SU-DHL-6 (cell line): ENCODE measurements at regions not wholly inside any gene's neighbourhood (a gene's known extent, or its start where the extent isn't known, plus 50 kb on each side); places are given as distances from the start of the nearest gene placed in this dataset.
"Not testable (repeated sequence)": the region's sequence is repeated elsewhere in the genome, so short reads cannot be mapped to it uniquely, and the experiment has no call there.

Experiments
- H2AFZ ChIP-seq: fragments of 200-600 bp; sonication (generic); 2 replicates; pipeline ENCODE4 v1.6.1; 2014; ENCODE audit warnings: low read depth, mild to moderate bottlenecking, moderate library complexity, mixed read lengths, antibody characterized with exemption, low read length; ENCODE audit not compliant: severe bottlenecking
- H3F3A ChIP-seq: fragments of 200-600 bp; shearing (Covaris generic); 2 replicates; pipeline ENCODE4 v1.6.0; 2016; ENCODE audit warnings: antibody characterized with exemption, mild to moderate bottlenecking; ENCODE audit not compliant: insufficient read depth
- H3K27ac ChIP-seq: fragments of 200-600 bp; sonication (generic); 2 replicates; pipeline ENCODE4 v1.5.1; 2016; ENCODE audit warnings: low read depth, mild to moderate bottlenecking, low read length, moderate library complexity, mixed read lengths
- H3K27me3 ChIP-seq: fragments of 200-600 bp; sonication (generic), shearing (Covaris generic); 2 replicates; pipeline ENCODE4 v1.6.0; 2014; ENCODE audit warnings: mild to moderate bottlenecking, low read length
- H3K36me3 ChIP-seq: fragments of 200-600 bp; sonication (generic); 2 replicates; pipeline ENCODE4 v1.6.1; 2014; ENCODE audit warnings: mild to moderate bottlenecking, low read length, mixed read lengths
- H3K4me2 ChIP-seq: fragments of 300-600, 200-600 bp; shearing (Covaris generic), sonication (generic); 2 replicates; pipeline ENCODE4 v1.6.0; 2014; ENCODE audit warnings: low read length, low read depth, mild to moderate bottlenecking; ENCODE audit not compliant: poor library complexity, severe bottlenecking
- H3K4me3 ChIP-seq: fragments of 200-600 bp; sonication (generic); 2 replicates; pipeline ENCODE4 v1.5.1; 2014; ENCODE audit warnings: antibody characterized with exemption, low read length, mild to moderate bottlenecking, mixed read lengths; ENCODE audit not compliant: insufficient read depth, poor library complexity, severe bottlenecking
- H3K79me2 ChIP-seq: fragments of 200-600 bp; sonication (generic); 2 replicates; pipeline ENCODE4 v1.6.1; 2014; ENCODE audit warnings: mild to moderate bottlenecking, low read length, moderate library complexity; ENCODE audit not compliant: insufficient read depth
- H3K9ac ChIP-seq: fragments of 200-600 bp; sonication (generic); 2 replicates; pipeline ENCODE4 v1.7.0; 2014; ENCODE audit warnings: mild to moderate bottlenecking, low read length
- H3K9me2 ChIP-seq: fragments of 200-600 bp; sonication (generic); replicated peaks from 2 replicates; pipeline ENCODE4 v1.6.1; 2014; ENCODE audit warnings: low read length; ENCODE audit not compliant: insufficient read depth
- H3K9me3 ChIP-seq: fragments of 200-600 bp; sonication (generic); 2 replicates; pipeline ENCODE4 v1.6.1; 2014; ENCODE audit warnings: low read length, mixed read lengths; ENCODE audit not compliant: insufficient read depth
- H4K20me1 ChIP-seq: fragments of 200-600 bp; sonication (generic); 2 replicates; pipeline ENCODE4 v1.6.1; 2014; ENCODE audit warnings: low read depth, mild to moderate bottlenecking, antibody characterized with exemption, low read length, moderate library complexity, mixed read lengths
- CTCF ChIP-seq: fragments of 200-600 bp; sonication (generic); IDR thresholded peaks from one replicate; pipeline ENCODE4 v1.5.1; 2017; ENCODE audit warnings: antibody characterized with exemption, mild to moderate bottlenecking, low read length, moderate library complexity; ENCODE audit not compliant: insufficient read depth, poor library complexity, severe bottlenecking
- EZH2phosphoT487 ChIP-seq: fragments of 200-600 bp; sonication (generic), shearing (Covaris generic); conservative IDR thresholded peaks from 2 replicates; pipeline ENCODE4 v1.6.1; 2018; ENCODE audit warnings: mild to moderate bottlenecking, antibody characterized with exemption, low read length, moderate library complexity, mixed read lengths

- H3K9me2 ChIP-seq, result no peaks in the 10 kb centered on the region
- H3K4me2 ChIP-seq, result peak overlapping the region; percentile 98
- H2AFZ ChIP-seq, result no peak overlapping the region
- no peaks in the 10 kb centered on the region for H4K20me1 ChIP-seq
- no peak for TF ChIP-seq EZH2phosphoT487
- no peak for TF ChIP-seq CTCF
- H3K4me3 ChIP-seq, result no peak overlapping the region
- H3K9me3 ChIP-seq, result no peaks in the 10 kb centered on the region
- peaks cover 55% of the 10 kb centered on the region for H3F3A ChIP-seq
- peaks cover 24% of the 10 kb centered on the region for H3K79me2 ChIP-seq
- peak overlapping the region; percentile 57 for H3K9ac ChIP-seq
- no peaks in the 10 kb centered on the region for H3K27me3 ChIP-seq
- peak overlapping the region; percentile 99 for H3K27ac ChIP-seq
- H3K36me3 ChIP-seq, result no peaks in the 10 kb centered on the region
Measured at GRCh38 chr2:230602562-230603230, 109.9 kb upstream of the CAB39 start.

- peak overlapping the region; percentile 98 for H3K4me2 ChIP-seq
- not testable (repeated sequence) for H3K36me3 ChIP-seq, H2AFZ ChIP-seq, H3K9me2 ChIP-seq, H3K9me3 ChIP-seq, H3K27me3 ChIP-seq, H4K20me1 ChIP-seq, H3K4me3 ChIP-seq
- H3K79me2 ChIP-seq, result peaks cover 24% of the 10 kb centered on the region
- peak overlapping the region; percentile 99 for H3K27ac ChIP-seq
- peak overlapping the region; percentile 57 for H3K9ac ChIP-seq
- peaks cover 49% of the 10 kb centered on the region for H3F3A ChIP-seq
Measured at GRCh38 chr2:230603317-230603716, 109.3 kb upstream of the CAB39 start.

- H2AFZ ChIP-seq, H3K27me3 ChIP-seq, H4K20me1 ChIP-seq, H3K9me3 ChIP-seq, H3K4me3 ChIP-seq, H3K36me3 ChIP-seq, H3K9me2 ChIP-seq: not testable (repeated sequence)
- Histone ChIP-seq H3K79me2 (peaks cover 24% of the 10 kb centered on the region), H3K9ac (peak overlapping the region; percentile 57), H3F3A (peaks cover 41% of the 10 kb centered on the region), H3K27ac (peak overlapping the region; percentile 99), H3K4me2 (peak overlapping the region; percentile 98)
Measured at GRCh38 chr2:230604158-230604557, 108.5 kb upstream of the CAB39 start.

- H3K79me2 ChIP-seq, result peaks cover 5% of the 10 kb centered on the region; the same call in 1 of the 2 replicates
- H3K27ac ChIP-seq, result peak overlapping the region; percentile 81
- peak overlapping the region; percentile 49 for H3K4me3 ChIP-seq
- H3K9me2 ChIP-seq, result no peaks in the 10 kb centered on the region
- peak; percentile 26 for TF ChIP-seq CTCF
- no peak for TF ChIP-seq EZH2phosphoT487
- H3K4me2 ChIP-seq, result peak overlapping the region; percentile 74
- no peaks in the 10 kb centered on the region for H3K9me3 ChIP-seq
- no peaks in the 10 kb centered on the region for H3K27me3 ChIP-seq
- no peaks in the 10 kb centered on the region for H3K36me3 ChIP-seq
- peak overlapping the region; percentile 54 for H3K9ac ChIP-seq
- H4K20me1 ChIP-seq, result no peaks in the 10 kb centered on the region
- peaks cover 27% of the 10 kb centered on the region for H3F3A ChIP-seq
- H2AFZ ChIP-seq, result peak overlapping the region; percentile 57
Measured at GRCh38 chr2:230614040-230614439, 98.6 kb upstream of the CAB39 start.
